ENCODE measurements at regions not wholly inside any gene's neighbourhood (a gene's known extent, or its start where the extent isn't known, plus 50 kb on each side); places are given as distances from the start of the nearest gene placed in this dataset.

DNA sequence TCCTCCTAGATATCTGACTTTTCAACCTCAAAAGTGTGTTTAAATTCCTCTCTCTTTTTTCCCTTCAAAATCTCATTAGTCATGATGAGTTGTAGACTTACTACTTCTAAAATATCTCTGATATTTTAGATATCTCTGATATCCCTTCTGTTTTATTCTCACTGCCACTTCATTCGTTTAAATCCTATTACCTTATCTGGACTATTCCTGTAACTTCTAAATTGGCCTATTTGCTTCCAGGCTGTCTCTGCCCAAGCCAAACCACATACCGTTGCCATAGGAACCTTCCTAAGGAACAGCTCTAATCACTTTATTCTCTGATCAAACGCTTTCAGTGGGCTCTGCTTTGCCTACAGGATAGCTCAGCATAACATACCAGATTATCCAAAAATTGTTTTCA is 333.1 kb upstream of the CHRM3 start:
- POLR2A ChIA-PET = no interaction called here
- TF ChIP-seq, protein P1, sequence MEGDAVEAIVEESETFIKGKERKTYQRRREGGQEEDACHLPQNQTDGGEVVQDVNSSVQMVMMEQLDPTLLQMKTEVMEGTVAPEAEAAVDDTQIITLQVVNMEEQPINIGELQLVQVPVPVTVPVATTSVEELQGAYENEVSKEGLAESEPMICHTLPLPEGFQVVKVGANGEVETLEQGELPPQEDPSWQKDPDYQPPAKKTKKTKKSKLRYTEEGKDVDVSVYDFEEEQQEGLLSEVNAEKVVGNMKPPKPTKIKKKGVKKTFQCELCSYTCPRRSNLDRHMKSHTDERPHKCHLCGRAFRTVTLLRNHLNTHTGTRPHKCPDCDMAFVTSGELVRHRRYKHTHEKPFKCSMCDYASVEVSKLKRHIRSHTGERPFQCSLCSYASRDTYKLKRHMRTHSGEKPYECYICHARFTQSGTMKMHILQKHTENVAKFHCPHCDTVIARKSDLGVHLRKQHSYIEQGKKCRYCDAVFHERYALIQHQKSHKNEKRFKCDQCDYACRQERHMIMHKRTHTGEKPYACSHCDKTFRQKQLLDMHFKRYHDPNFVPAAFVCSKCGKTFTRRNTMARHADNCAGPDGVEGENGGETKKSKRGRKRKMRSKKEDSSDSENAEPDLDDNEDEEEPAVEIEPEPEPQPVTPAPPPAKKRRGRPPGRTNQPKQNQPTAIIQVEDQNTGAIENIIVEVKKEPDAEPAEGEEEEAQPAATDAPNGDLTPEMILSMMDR (IDR thresholded peaks at IDR 0.05; ENCODE audit: low read depth, low read length) = no peak
- no peak for DNase-seq (ENCODE audit: low read depth, low spot score)

DNA sequence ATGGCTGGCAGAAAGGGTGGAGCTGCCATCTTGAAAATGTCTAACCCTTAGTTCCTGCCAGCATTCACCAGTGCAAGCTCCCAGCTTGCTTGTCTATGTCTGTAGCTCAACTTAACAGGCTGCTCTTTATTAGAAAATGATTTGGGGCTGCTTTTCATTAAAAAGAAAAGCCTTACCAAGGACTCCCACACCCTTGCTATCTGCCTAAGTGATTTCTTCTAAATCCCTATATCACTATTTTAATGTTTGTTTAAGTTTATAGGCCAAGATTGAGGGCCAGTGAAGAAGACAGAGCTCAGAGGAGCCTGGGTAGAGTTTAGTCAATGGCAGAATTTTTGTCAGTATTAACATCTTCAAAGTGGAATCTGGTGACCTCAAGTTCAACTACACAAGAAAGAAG is 336.8 kb upstream of the CHRM3 start:
- DNase-seq (ENCODE audit: low read depth, low spot score) = no peak
- Histone ChIP-seq H3K9me3 (ENCODE audit: control insufficient read depth, insufficient read depth, low read length) (peaks cover 11% of the 10 kb centered on the region), H3K27ac (ENCODE audit: low read depth, low read length) (no peak overlapping the region), H3K27me3 (ENCODE audit: control insufficient read depth, insufficient read depth, low read length) (no peaks in the 10 kb centered on the region), H3K4me3 (ENCODE audit: low read depth, low read length) (no peak overlapping the region)
- POLR2A ChIA-PET = no interaction called here
- TF ChIP-seq, protein P1 (IDR thresholded peaks at IDR 0.05; ENCODE audit: low read depth, low read length) = no peak
- CTCF ChIA-PET = no interaction called here

More for the DNA sequence above, 333.1 kb upstream of the CHRM3 start:
- no peak overlapping the region for H3K4me3 ChIP-seq (ENCODE audit: low read depth, low read length)
- CTCF ChIA-PET = no interaction called here
- H3K27ac ChIP-seq (ENCODE audit: low read depth, low read length) = no peak overlapping the region
- no peaks in the 10 kb centered on the region for H3K27me3 ChIP-seq (ENCODE audit: control insufficient read depth, insufficient read depth, low read length)
- H3K9me3 ChIP-seq (ENCODE audit: control insufficient read depth, insufficient read depth, low read length) = peaks cover 14% of the 10 kb centered on the region

DNA sequence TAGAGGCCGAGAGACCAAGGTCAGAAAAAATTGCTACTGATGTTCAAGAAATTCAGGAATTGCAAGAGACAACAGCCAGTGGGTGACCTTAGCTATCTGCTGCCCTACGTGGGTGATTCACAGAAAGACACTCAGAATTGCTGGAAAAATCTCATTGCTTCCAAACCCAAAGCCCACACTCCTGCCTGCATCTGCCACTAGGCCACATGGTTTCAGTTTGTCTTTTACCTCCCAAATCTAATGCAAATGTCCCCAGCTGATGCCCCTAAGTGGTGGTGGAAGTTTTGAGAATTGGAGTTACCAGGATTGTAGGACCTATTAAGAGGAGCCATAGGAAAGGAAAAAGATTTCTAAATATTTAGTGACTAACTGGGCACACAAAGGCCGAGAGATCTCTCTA is 341.5 kb upstream of the CHRM3 start:
- POLR2A ChIA-PET = no interaction called here
- DNase-seq (ENCODE audit: low read depth, low spot score) = no peak
- Histone ChIP-seq H3K27me3 (ENCODE audit: control insufficient read depth, insufficient read depth, low read length) (no peaks in the 10 kb centered on the region), H3K27ac (ENCODE audit: low read depth, low read length) (no peak overlapping the region), H3K4me3 (ENCODE audit: low read depth, low read length) (no peak overlapping the region), H3K9me3 (ENCODE audit: control insufficient read depth, insufficient read depth, low read length) (peaks cover 19% of the 10 kb centered on the region)
- TF ChIP-seq, protein P1 (IDR thresholded peaks at IDR 0.05; ENCODE audit: low read depth, low read length) = no peak
- CTCF ChIA-PET = no interaction called here

DNA sequence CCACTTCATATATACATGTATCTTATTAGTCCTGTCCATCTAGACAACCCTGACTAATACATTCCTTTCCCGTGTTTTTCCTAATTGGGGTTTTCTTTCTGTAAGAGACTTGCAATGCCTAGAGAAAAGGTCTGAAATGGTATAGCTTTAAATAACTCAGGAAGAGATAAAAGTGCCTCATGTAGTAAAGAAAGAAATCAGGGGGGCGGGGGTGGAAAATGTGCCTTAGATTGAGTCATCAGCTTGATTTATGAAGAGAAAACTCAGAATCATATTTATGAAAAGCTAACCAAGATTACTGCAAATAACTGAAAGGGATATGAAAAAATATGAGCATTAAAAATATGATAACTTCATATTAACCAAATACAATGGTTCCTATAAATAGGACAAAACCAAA is 345.8 kb upstream of the CHRM3 start:
- H3K27ac ChIP-seq (ENCODE audit: low read depth, low read length) = no peak overlapping the region
- no peak overlapping the region for H3K4me3 ChIP-seq (ENCODE audit: low read depth, low read length)
- POLR2A ChIA-PET = no interaction called here
- CTCF ChIA-PET = no interaction called here
- H3K9me3 ChIP-seq (ENCODE audit: control insufficient read depth, insufficient read depth, low read length) = peaks cover 26% of the 10 kb centered on the region
- no peak for DNase-seq (ENCODE audit: low read depth, low spot score)
- H3K27me3 ChIP-seq (ENCODE audit: control insufficient read depth, insufficient read depth, low read length) = no peaks in the 10 kb centered on the region
- TF ChIP-seq, protein P1 (IDR thresholded peaks at IDR 0.05; ENCODE audit: low read depth, low read length) = no peak

DNA sequence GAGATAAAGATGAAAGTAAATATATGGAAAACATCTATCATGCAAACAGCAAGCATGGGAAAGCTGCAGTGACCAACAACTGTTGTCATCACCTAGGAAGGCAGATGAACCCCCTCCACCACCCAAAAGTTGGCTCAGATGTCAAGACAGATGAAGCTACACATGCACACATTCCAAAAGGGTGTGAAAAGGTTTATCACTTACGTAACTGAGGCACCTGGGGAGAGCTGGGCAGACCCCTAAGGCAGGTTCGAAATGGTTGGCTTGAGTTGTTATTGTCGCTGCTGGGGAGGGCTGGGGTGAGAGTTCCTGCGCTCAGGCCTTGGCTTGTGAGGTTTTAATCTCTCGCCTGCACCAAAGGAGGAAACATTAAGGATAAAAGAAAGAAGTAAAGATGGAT is 355.1 kb upstream of the CHRM3 start:
- TF ChIP-seq, protein P1 (IDR thresholded peaks at IDR 0.05; ENCODE audit: low read depth, low read length) = no peak
- no peak overlapping the region for H3K4me3 ChIP-seq (ENCODE audit: low read depth, low read length)
- ChIA-PET POLR2A (no interaction called here), CTCF (no interaction called here)
- no peaks in the 10 kb centered on the region for H3K27me3 ChIP-seq (ENCODE audit: control insufficient read depth, insufficient read depth, low read length)
- DNase-seq (ENCODE audit: low read depth, low spot score) = no peak
- H3K9me3 ChIP-seq (ENCODE audit: control insufficient read depth, insufficient read depth, low read length) = peaks cover 22% of the 10 kb centered on the region
- H3K27ac ChIP-seq (ENCODE audit: low read depth, low read length) = no peak overlapping the region
